Panc1 (cell line): ENCODE measurements at regions not wholly inside any gene's neighbourhood (a gene's known extent, or its start where the extent isn't known, plus 50 kb on each side); places are given as distances from the start of the nearest gene placed in this dataset.

Experiments used
- ATAC-seq: fragments of 200-7000 bp; cut with Tn5 transposase; 2 replicates; pipeline ENCODE4 v1.9.1; 2020; ENCODE audit warnings: mild to moderate bottlenecking, moderate library complexity
- BruUV-seq: library from RNA; stranded (reverse); fragments of 400-500 nt; replicated peaks from 2 replicates; lab custom pipeline; 2021; lab: Mats Ljungman, UMichigan
- CTCF ChIA-PET: fragments of 300-600 bp; sonication (Branson Sonifier 250); formaldehyde crosslinking; loops from one replicate; lab custom pipeline; 2022; ENCODE audit warnings: antibody characterized with exemption; lab: Charles Lee
- POLR2A ChIA-PET: fragments of 300-600 bp; sonication (Branson Sonifier 250); formaldehyde crosslinking; loops from one replicate; lab custom pipeline; 2022; ENCODE audit warnings: antibody characterized with exemption; lab: Charles Lee
- DNase-seq: peaks from one replicate; pipeline ENCODE4 v3.0.0-alpha.2; 2010; ENCODE audit warnings: low read depth, low spot score
- H3K27ac ChIP-seq: 2 replicates; pipeline ENCODE4 v1.5.1; 2011; ENCODE audit warnings: mild to moderate bottlenecking, low read length, inconsistent platforms
- H3K27me3 ChIP-seq: fragments of 200-500 bp; sonication (Bioruptor generic); 2 replicates; pipeline ENCODE4 v1.6.0; 2014; ENCODE audit warnings: low read length, inconsistent platforms; ENCODE audit not compliant: control insufficient read depth, insufficient read depth
- H3K36me3 ChIP-seq: fragments of 200-500 bp; sonication (Bioruptor generic); 2 replicates; pipeline ENCODE4 v1.5.1; 2014; ENCODE audit warnings: inconsistent platforms, mild to moderate bottlenecking, low read length, moderate library complexity; ENCODE audit not compliant: control insufficient read depth, insufficient read depth
- H3K4me1 ChIP-seq: 2 replicates; pipeline ENCODE4 v1.5.1; 2011; ENCODE audit warnings: inconsistent platforms, mild to moderate bottlenecking, low read length, moderate library complexity; ENCODE audit not compliant: control insufficient read depth, insufficient read depth
- H3K4me3 ChIP-seq, 2 experiments: 2 replicates each; pipeline ENCODE4 v1.5.1; 2011 to 2012; ENCODE audit warnings: low read depth in 2 of 2, low read length in 2 of 2, mild to moderate bottlenecking in 2 of 2, inconsistent platforms in 1 of 2, moderate library complexity in 1 of 2
- H3K9me3 ChIP-seq: fragments of 200-500 bp; sonication (Bioruptor generic); 2 replicates; pipeline ENCODE4 v1.5.1; 2014; ENCODE audit warnings: low read depth, mild to moderate bottlenecking, inconsistent platforms, low read length, moderate library complexity; ENCODE audit not compliant: control insufficient read depth, insufficient read depth
- POLR2AphosphoS5 ChIP-seq: IDR thresholded peaks from 2 replicates; pipeline ENCODE4 v1.6.1; 2012; ENCODE audit warnings: mild to moderate bottlenecking, low read depth, low read length, moderate library complexity
- SIN3A ChIP-seq: IDR thresholded peaks from 2 replicates; pipeline ENCODE4 v1.6.1; 2012; ENCODE audit warnings: low read depth, mild to moderate bottlenecking, low read length, moderate library complexity, borderline replicate concordance; ENCODE audit not compliant: insufficient read depth
- TCF7L2 ChIP-seq: IDR thresholded peaks from 2 replicates; pipeline ENCODE4 v1.6.1; 2011; ENCODE audit warnings: mild to moderate bottlenecking, low read depth, low read length, inconsistent platforms
- in situ Hi-C: cut with HindIII; loops from 2 replicates; pipeline ENCODE4 v1.10.0; 2016; ENCODE audit warnings: low sequenced_read_pairs, low pct_unique_long_range_greater_than_20kb
- intact Hi-C: fragments of 100-400 bp; cut with micrococcal nuclease; formaldehyde crosslinking; loops from one replicate; pipeline ENCODE4 v1.10.0; 2022; ENCODE audit not compliant: unreplicated experiment
- TF ChIP-seq, protein P1 (sequence below), 2 experiments: IDR thresholded peaks; 2 replicates each; pipeline ENCODE4 v1.6.1; 2011 to 2012; ENCODE audit warnings: low read depth in 2 of 2, control low read depth in 1 of 2, low read length in 1 of 2, mild to moderate bottlenecking in 1 of 2, moderate library complexity in 1 of 2; ENCODE audit not compliant: insufficient read depth in 1 of 2
- TF ChIP-seq, protein P2 (sequence below): fragments of 450-650 bp; IDR thresholded peaks from 2 replicates; pipeline ENCODE4 v1.5.1; 2017; ENCODE audit warnings: mild to moderate bottlenecking

DNA sequence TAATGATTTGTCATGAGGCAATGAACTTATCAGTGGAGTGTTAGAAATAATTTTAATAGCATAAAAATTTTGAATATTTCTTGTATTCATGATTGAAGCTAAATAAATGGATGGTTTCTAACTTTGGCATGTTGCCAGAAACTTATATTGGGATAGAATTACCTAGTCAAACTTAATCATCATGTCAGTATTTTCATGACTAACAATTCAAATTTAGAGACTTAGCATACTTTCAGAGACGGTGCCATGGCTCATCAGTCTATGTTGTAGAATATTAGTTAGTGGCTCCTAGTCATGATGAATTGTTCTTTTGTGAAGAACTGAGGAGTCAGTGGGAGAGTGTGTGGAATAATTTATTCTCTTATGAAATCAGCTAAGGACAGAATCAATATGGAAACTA lies 599.6 kb upstream of the POT1 start:
- H3K27me3 ChIP-seq: no peaks in the 10 kb centered on the region
- ChIA-PET CTCF (no interaction called here), POLR2A (no interaction called here)
- no peaks in the 10 kb centered on the region for H3K9me3 ChIP-seq
- H3K4me3 ChIP-seq: no peak overlapping the region
- no peaks in the 10 kb centered on the region; the same call in 1 of the 2 replicates for H3K36me3 ChIP-seq
- ATAC-seq: no peak
- TF ChIP-seq, protein P1, sequence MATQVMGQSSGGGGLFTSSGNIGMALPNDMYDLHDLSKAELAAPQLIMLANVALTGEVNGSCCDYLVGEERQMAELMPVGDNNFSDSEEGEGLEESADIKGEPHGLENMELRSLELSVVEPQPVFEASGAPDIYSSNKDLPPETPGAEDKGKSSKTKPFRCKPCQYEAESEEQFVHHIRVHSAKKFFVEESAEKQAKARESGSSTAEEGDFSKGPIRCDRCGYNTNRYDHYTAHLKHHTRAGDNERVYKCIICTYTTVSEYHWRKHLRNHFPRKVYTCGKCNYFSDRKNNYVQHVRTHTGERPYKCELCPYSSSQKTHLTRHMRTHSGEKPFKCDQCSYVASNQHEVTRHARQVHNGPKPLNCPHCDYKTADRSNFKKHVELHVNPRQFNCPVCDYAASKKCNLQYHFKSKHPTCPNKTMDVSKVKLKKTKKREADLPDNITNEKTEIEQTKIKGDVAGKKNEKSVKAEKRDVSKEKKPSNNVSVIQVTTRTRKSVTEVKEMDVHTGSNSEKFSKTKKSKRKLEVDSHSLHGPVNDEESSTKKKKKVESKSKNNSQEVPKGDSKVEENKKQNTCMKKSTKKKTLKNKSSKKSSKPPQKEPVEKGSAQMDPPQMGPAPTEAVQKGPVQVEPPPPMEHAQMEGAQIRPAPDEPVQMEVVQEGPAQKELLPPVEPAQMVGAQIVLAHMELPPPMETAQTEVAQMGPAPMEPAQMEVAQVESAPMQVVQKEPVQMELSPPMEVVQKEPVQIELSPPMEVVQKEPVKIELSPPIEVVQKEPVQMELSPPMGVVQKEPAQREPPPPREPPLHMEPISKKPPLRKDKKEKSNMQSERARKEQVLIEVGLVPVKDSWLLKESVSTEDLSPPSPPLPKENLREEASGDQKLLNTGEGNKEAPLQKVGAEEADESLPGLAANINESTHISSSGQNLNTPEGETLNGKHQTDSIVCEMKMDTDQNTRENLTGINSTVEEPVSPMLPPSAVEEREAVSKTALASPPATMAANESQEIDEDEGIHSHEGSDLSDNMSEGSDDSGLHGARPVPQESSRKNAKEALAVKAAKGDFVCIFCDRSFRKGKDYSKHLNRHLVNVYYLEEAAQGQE (IDR thresholded peaks at IDR 0.05; ENCODE audit: insufficient read depth in 1 of 2, low read depth in 2 of 2, low read length in 1 of 2): no peak
- intact Hi-C loops (no loop called here), in situ Hi-C loops (no loop called here)
- BruUV-seq: no TSS peak
- no peaks in the 10 kb centered on the region for H3K4me1 ChIP-seq
- no peak overlapping the region for H3K27ac ChIP-seq
- no peak for DNase-seq

DNA sequence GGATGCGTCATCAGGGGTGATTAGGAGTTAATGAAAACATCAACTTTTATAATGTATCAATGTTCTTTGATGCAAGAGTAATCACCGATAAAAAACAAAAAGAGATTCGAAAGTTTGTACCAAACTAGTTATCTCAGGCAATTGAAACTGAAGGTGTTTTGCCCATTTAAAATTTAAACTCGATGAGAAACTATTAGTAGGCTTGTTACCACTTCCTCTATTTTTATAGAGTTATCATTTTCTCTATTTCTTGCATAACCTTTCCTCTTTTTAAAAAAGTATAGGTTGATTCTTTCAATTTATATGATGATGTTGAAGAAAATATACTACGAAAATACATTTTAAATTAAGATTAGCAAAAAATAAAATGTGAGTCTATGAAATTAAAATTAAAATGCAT lies 597.3 kb upstream of the POT1 start:
- Histone ChIP-seq H3K9me3 (no peaks in the 10 kb centered on the region), H3K4me1 (no peaks in the 10 kb centered on the region), H3K4me3 (no peak overlapping the region), H3K27me3 (no peaks in the 10 kb centered on the region), H3K27ac (no peak overlapping the region), H3K36me3 (no peaks in the 10 kb centered on the region; the same call in 1 of the 2 replicates)
- DNase-seq (no peak), ATAC-seq (no peak)
- ChIA-PET POLR2A (no interaction called here), CTCF (interaction anchor here (0.7 kb wide), 1 partner anchor 19 kb away, joined by 5 read pairs; no protein-coding TSS in a partner anchor)
- in situ Hi-C loops: no loop called here
- TF ChIP-seq, protein P1 (IDR thresholded peaks at IDR 0.05; ENCODE audit: insufficient read depth in 1 of 2, low read depth in 2 of 2, low read length in 1 of 2): no peak
- TF ChIP-seq, protein P2, sequence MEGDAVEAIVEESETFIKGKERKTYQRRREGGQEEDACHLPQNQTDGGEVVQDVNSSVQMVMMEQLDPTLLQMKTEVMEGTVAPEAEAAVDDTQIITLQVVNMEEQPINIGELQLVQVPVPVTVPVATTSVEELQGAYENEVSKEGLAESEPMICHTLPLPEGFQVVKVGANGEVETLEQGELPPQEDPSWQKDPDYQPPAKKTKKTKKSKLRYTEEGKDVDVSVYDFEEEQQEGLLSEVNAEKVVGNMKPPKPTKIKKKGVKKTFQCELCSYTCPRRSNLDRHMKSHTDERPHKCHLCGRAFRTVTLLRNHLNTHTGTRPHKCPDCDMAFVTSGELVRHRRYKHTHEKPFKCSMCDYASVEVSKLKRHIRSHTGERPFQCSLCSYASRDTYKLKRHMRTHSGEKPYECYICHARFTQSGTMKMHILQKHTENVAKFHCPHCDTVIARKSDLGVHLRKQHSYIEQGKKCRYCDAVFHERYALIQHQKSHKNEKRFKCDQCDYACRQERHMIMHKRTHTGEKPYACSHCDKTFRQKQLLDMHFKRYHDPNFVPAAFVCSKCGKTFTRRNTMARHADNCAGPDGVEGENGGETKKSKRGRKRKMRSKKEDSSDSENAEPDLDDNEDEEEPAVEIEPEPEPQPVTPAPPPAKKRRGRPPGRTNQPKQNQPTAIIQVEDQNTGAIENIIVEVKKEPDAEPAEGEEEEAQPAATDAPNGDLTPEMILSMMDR: no peak
- no peak for TF ChIP-seq TCF7L2
- no peak for TF ChIP-seq POLR2AphosphoS5
- TF ChIP-seq SIN3A: no peak
- no TSS peak for BruUV-seq
- intact Hi-C loops: no loop called here
